Ishikawa (cell line): ENCODE measurements at regions not wholly inside any gene's neighbourhood (a gene's known extent, or its start where the extent isn't known, plus 50 kb on each side); places are given as distances from the start of the nearest gene placed in this dataset.

ENCODE experiments used
- CEBPB ChIP-seq: IDR thresholded peaks from 2 replicates; pipeline ENCODE4 v1.6.1; 2012
- CREB1 ChIP-seq: IDR thresholded peaks from 2 replicates; pipeline ENCODE4 v1.6.1; 2012; ENCODE audit warnings: low read depth
- EGR1 ChIP-seq: IDR thresholded peaks from 2 replicates; pipeline ENCODE4 v1.6.1; 2012
- EP300 ChIP-seq: IDR thresholded peaks from 2 replicates; pipeline ENCODE4 v1.6.1; 2012; ENCODE audit warnings: borderline replicate concordance
- FOXM1 ChIP-seq: IDR thresholded peaks from 2 replicates; pipeline ENCODE4 v1.6.1; 2012; ENCODE audit warnings: low read depth, borderline replicate concordance
- MAX ChIP-seq: IDR thresholded peaks from 2 replicates; pipeline ENCODE4 v1.6.1; 2012
- RAD21 ChIP-seq: IDR thresholded peaks from 2 replicates; pipeline ENCODE4 v1.6.1; 2012; ENCODE audit warnings: low read depth
- REST ChIP-seq: IDR thresholded peaks from 2 replicates; pipeline ENCODE4 v1.6.1; 2012; ENCODE audit warnings: low read depth, mild to moderate bottlenecking
- TAF1 ChIP-seq: IDR thresholded peaks from 2 replicates; pipeline ENCODE4 v1.6.1; 2012; ENCODE audit warnings: low read depth, mild to moderate bottlenecking
- TCF12 ChIP-seq: IDR thresholded peaks from 2 replicates; pipeline ENCODE4 v1.6.1; 2012; ENCODE audit warnings: low read depth
- TEAD4 ChIP-seq: IDR thresholded peaks from 2 replicates; pipeline ENCODE4 v1.6.1; 2012
- USF1 ChIP-seq: IDR thresholded peaks from 2 replicates; pipeline ENCODE4 v1.6.1; 2012
- YY1 ChIP-seq: IDR thresholded peaks from 2 replicates; pipeline ENCODE4 v1.6.1; 2012; ENCODE audit warnings: low read depth
- ZBTB7A ChIP-seq: IDR thresholded peaks from 2 replicates; pipeline ENCODE4 v1.6.1; 2012; ENCODE audit warnings: low read depth

GRCh38 chr3:104392327-104392726 is 974.4 kb upstream of the ALCAM start:
- TF ChIP-seq USF1, result no peak
- TF ChIP-seq EP300, result no peak
- no peak for TF ChIP-seq TEAD4
- no peak for TF ChIP-seq FOXM1
- no peak for TF ChIP-seq ZBTB7A
- TF ChIP-seq RAD21, result no peak
- TF ChIP-seq YY1, result no peak
- no peak for TF ChIP-seq TAF1
- no peak for TF ChIP-seq CREB1
- TF ChIP-seq MAX, result no peak
- no peak for TF ChIP-seq CEBPB
- TF ChIP-seq TCF12, result no peak
- TF ChIP-seq REST, result no peak
- no peak for TF ChIP-seq EGR1
